Naive thymus-derived CD4-positive, alpha-beta T cell (primary cell): ENCODE measurements at regions not wholly inside any gene's neighbourhood (a gene's known extent, or its start where the extent isn't known, plus 50 kb on each side); places are given as distances from the start of the nearest gene placed in this dataset.
A peak's percentile ranks its signal among the peaks of the same experiment; 100 is the strongest.

Source experiments
- ATAC-seq: fragments of 150-1000 bp; cut with Tn5 transposase; 2 replicates; pipeline ENCODE4 v1.10.0; 2021; ENCODE audit warnings: mild to moderate bottlenecking, moderate library complexity
- CTCF ChIA-PET: fragments of 350-600 bp; sonication (Branson Sonifier 250); formaldehyde crosslinking; loops from one replicate; lab custom pipeline; 2021; ENCODE audit warnings: antibody characterized with exemption; lab: Charles Lee
- POLR2A ChIA-PET: fragments of 350-600 bp; sonication (Branson Sonifier 250); formaldehyde crosslinking; loops from one replicate; lab custom pipeline; 2021; ENCODE audit warnings: antibody characterized with exemption, inconsistent platforms; lab: Charles Lee
- DNase-seq, 9 donors: peaks; one replicate each; pipeline versions ENCODE4 v3.0.0 to v3.0.0-alpha.2; 2020 to 2022; ENCODE audit warnings: mixed read lengths in 1 of 9
- H3K27ac ChIP-seq: one replicate; pipeline ENCODE4 v1.7.0; 2013; ENCODE audit warnings: mild to moderate bottlenecking, low read depth, low read length, moderate library complexity
- H3K27me3 ChIP-seq, 2 donors: one replicate each; pipeline ENCODE4 v1.7.0; 2013; ENCODE audit warnings: low read length in 2 of 2, mild to moderate bottlenecking in 2 of 2, moderate library complexity in 2 of 2; ENCODE audit not compliant: control insufficient read depth in 2 of 2, insufficient read depth in 2 of 2
- H3K36me3 ChIP-seq, 3 experiments: 1 replicate in 2 of 3; 2 replicates in 1 of 3; pipeline ENCODE4 v1.7.0; 2013; ENCODE audit warnings: low read length in 3 of 3, mild to moderate bottlenecking in 3 of 3, moderate library complexity in 1 of 3; ENCODE audit not compliant: insufficient read depth in 3 of 3, control insufficient read depth in 2 of 3
- H3K4me1 ChIP-seq, 2 donors: one replicate each; pipeline ENCODE4 v1.7.0; 2013; ENCODE audit warnings: low read length in 2 of 2, mild to moderate bottlenecking in 2 of 2, moderate library complexity in 1 of 2; ENCODE audit not compliant: control insufficient read depth in 2 of 2, insufficient read depth in 2 of 2
- H3K4me3 ChIP-seq: 2 replicates; pipeline ENCODE4 v1.7.0; 2013; ENCODE audit warnings: mild to moderate bottlenecking, low read length
- H3K9me3 ChIP-seq, 3 experiments: 1 replicate in 2 of 3; 2 replicates in 1 of 3; pipeline ENCODE4 v1.7.0; 2013; ENCODE audit warnings: low read length in 3 of 3; ENCODE audit not compliant: control insufficient read depth in 2 of 3
- H3K27ac Mint-ChIP-seq, 9 donors: one replicate each; pipeline ENCODE4 v1.8.0; 2020 to 2022; ENCODE audit warnings: mixed read lengths in 9 of 9, mild to moderate bottlenecking in 8 of 9, moderate library complexity in 5 of 9, inconsistent platforms in 2 of 9
- H3K27me3 Mint-ChIP-seq, 5 donors: one replicate each; pipeline ENCODE4 v1.8.0; 2021 to 2022; ENCODE audit warnings: mixed read lengths in 5 of 5, mild to moderate bottlenecking in 1 of 5
- H3K36me3 Mint-ChIP-seq, 5 donors: one replicate each; pipeline ENCODE4 v1.8.0; 2020 to 2022; ENCODE audit warnings: mixed read lengths in 5 of 5, mild to moderate bottlenecking in 3 of 5, inconsistent platforms in 1 of 5
- H3K4me1 Mint-ChIP-seq, 7 donors: one replicate each; pipeline ENCODE4 v1.8.0; 2020 to 2022; ENCODE audit warnings: mixed read lengths in 7 of 7, mild to moderate bottlenecking in 3 of 7, inconsistent platforms in 1 of 7
- H3K4me3 Mint-ChIP-seq, 10 donors: one replicate each; pipeline ENCODE4 v1.8.0; 2020 to 2022; ENCODE audit warnings: mild to moderate bottlenecking in 10 of 10, mixed read lengths in 10 of 10, moderate library complexity in 6 of 10, inconsistent platforms in 2 of 10
- H3K9me3 Mint-ChIP-seq, 11 donors: one replicate each; pipeline ENCODE4 v1.8.0; 2020 to 2022; ENCODE audit warnings: mixed read lengths in 11 of 11, mild to moderate bottlenecking in 4 of 11, inconsistent platforms in 1 of 11, moderate library complexity in 1 of 11
- intact Hi-C, 2 donors: fragments of 100-400 bp; cut with micrococcal nuclease; formaldehyde crosslinking; loops; one replicate each; pipeline ENCODE4 v1.15.1; 2023

- H3K36me3 ChIP-seq = no peaks in the 10 kb centered on the region
- ChIA-PET POLR2A (no interaction called here), CTCF (no interaction called here)
- Mint-ChIP-seq H3K36me3 (no peaks in the 10 kb centered on the region), H3K4me3 (no peak overlapping the region), H3K27ac (no peak overlapping the region), H3K4me1 (no peaks in the 10 kb centered on the region), H3K27me3 (peaks cover 0 to 14% (median 10%) of the 10 kb centered on the region in 5 donors), H3K9me3 (peaks cover 0 to 4% (median 0%) of the 10 kb centered on the region in 11 donors)
- no peaks in the 10 kb centered on the region for H3K4me1 ChIP-seq
- no peak overlapping the region for H3K27ac ChIP-seq
- DNase-seq (no peak), ATAC-seq (no peak)
- H3K27me3 ChIP-seq = no peaks in the 10 kb centered on the region
- no peak overlapping the region for H3K4me3 ChIP-seq
- no peaks in the 10 kb centered on the region for H3K9me3 ChIP-seq
- intact Hi-C loops = no loop called here
Observed at GRCh38 chr7:145152589-145152988, 316.7 kb upstream of the TPK1 start.

DNA sequence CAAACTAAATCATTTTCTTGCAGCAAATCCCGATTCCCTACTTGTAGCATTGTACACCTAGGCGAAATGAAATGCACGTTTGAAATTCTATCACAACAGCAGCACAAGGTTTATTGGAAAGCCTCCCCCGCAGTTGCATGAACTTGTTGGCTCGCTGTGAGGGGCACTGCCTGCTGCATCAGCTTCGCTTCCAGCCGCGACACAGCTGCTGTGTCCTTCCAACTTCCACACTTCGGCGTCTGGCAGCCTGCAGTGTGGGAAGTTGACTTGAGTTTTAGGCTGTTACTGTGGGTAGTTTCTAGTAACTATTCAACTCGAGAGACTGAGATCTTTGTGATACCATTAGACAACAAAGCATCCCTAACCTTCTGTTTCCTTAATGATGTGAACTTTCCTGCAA, 315.8 kb upstream of the TPK1 start:
- no peak overlapping the region for H3K4me3 Mint-ChIP-seq
- intact Hi-C loops = no loop called here

DNA sequence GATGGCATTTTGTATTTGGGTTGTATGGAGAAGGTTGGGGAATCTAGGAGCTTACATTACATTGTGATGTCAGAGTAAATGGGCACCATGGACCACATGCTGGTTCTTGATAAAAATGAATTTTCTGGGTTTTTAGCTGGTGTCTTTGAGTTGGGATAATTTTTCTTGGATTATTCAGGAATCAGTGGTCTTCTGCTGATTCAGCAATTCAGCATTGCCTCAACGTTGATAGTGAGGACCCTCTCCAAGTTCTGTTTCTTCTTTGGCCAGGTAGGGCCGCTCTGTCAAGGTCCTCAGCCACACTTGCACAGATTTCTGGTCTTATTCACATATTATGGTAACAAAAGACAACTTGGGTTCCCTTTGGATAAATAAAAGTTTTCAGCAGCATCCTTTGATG, 312.0 kb upstream of the TPK1 start:
- POLR2A ChIA-PET = no interaction called here
- Histone ChIP-seq H3K9me3 (no peaks in the 10 kb centered on the region), H3K27ac (no peak overlapping the region), H3K36me3 (no peaks in the 10 kb centered on the region), H3K27me3 (no peaks in the 10 kb centered on the region), H3K4me3 (no peak overlapping the region), H3K4me1 (no peaks in the 10 kb centered on the region)
- peaks cover 0 to 4% (median 0%) of the 10 kb centered on the region in 11 donors for H3K9me3 Mint-ChIP-seq
- H3K27me3 Mint-ChIP-seq = peaks cover 0 to 10% (median 0%) of the 10 kb centered on the region in 5 donors
- no peak overlapping the region for H3K27ac Mint-ChIP-seq
- CTCF ChIA-PET = no interaction called here
- H3K4me1 Mint-ChIP-seq = no peaks in the 10 kb centered on the region
- H3K36me3 Mint-ChIP-seq = no peaks in the 10 kb centered on the region
- intact Hi-C loops = no loop called here
- no peak for DNase-seq
- H3K4me3 Mint-ChIP-seq = no peak overlapping the region
- no peak for ATAC-seq

More for the DNA sequence above, 315.8 kb upstream of the TPK1 start:
- CTCF ChIA-PET = no interaction called here
- Histone ChIP-seq H3K27ac (no peak overlapping the region), H3K4me3 (no peak overlapping the region), H3K9me3 (no peaks in the 10 kb centered on the region), H3K4me1 (no peaks in the 10 kb centered on the region), H3K27me3 (no peaks in the 10 kb centered on the region), H3K36me3 (no peaks in the 10 kb centered on the region)
- DNase-seq (no peak), ATAC-seq (no peak)
- H3K9me3 Mint-ChIP-seq = peaks cover 0 to 4% (median 0%) of the 10 kb centered on the region in 11 donors
- no peaks in the 10 kb centered on the region for H3K36me3 Mint-ChIP-seq
- H3K27ac Mint-ChIP-seq = no peak overlapping the region
- no peaks in the 10 kb centered on the region for H3K4me1 Mint-ChIP-seq
- H3K27me3 Mint-ChIP-seq = peaks cover 0 to 14% (median 10%) of the 10 kb centered on the region in 5 donors
- POLR2A ChIA-PET = no interaction called here

- Mint-ChIP-seq H3K27ac (no peak overlapping the region), H3K9me3 (peaks cover 0 to 1% (median 0%) of the 10 kb centered on the region in 11 donors), H3K36me3 (no peaks in the 10 kb centered on the region), H3K4me3 (no peak overlapping the region), H3K4me1 (no peaks in the 10 kb centered on the region), H3K27me3 (peaks cover 0 to 6% (median 0%) of the 10 kb centered on the region in 5 donors)
- Histone ChIP-seq H3K4me3 (no peak overlapping the region), H3K27ac (no peak overlapping the region), H3K4me1 (no peaks in the 10 kb centered on the region), H3K27me3 (no peaks in the 10 kb centered on the region), H3K9me3 (no peaks in the 10 kb centered on the region), H3K36me3 (no peaks in the 10 kb centered on the region)
- ChIA-PET POLR2A (no interaction called here), CTCF (no interaction called here)
- no peak for DNase-seq
- intact Hi-C loops = no loop called here
- ATAC-seq = no peak
Observed at GRCh38 chr7:145143685-145144084, 307.8 kb upstream of the TPK1 start.

DNA sequence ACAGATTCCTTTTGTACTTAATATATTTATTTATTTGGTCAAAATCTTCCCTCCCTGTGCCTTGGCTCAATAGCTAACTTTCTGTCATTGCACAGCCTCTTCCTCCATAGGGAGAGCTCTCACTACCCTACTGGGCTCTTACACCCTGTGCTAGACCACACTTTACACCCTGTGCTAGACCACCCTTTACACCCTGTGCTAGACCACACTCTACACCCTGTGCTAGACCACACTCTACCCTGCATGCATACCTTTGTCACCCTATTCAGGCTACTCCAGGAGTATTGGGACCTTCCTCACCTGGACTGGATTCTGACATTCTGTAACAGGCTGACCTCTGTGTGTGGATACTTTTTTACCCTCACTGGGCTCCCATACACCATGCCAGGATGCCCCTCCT, 298.5 kb upstream of the TPK1 start:
- Mint-ChIP-seq H3K9me3 (peaks cover 0 to 5% (median 0%) of the 10 kb centered on the region in 11 donors), H3K4me1 (no peaks in the 10 kb centered on the region), H3K4me3 (no peak overlapping the region), H3K27ac (no peak overlapping the region), H3K36me3 (no peaks in the 10 kb centered on the region), H3K27me3 (peaks cover 0 to 11% (median 5%) of the 10 kb centered on the region in 5 donors)
- H3K27me3 ChIP-seq = no peaks in the 10 kb centered on the region
- no peak overlapping the region for H3K4me3 ChIP-seq
- no peaks in the 10 kb centered on the region for H3K4me1 ChIP-seq
- POLR2A ChIA-PET = no interaction called here
- H3K36me3 ChIP-seq = no peaks in the 10 kb centered on the region
- CTCF ChIA-PET = no interaction called here
- H3K9me3 ChIP-seq = no peaks in the 10 kb centered on the region
- ATAC-seq (no peak), DNase-seq (no peak)
- intact Hi-C loops = no loop called here
- H3K27ac ChIP-seq = no peak overlapping the region

DNA sequence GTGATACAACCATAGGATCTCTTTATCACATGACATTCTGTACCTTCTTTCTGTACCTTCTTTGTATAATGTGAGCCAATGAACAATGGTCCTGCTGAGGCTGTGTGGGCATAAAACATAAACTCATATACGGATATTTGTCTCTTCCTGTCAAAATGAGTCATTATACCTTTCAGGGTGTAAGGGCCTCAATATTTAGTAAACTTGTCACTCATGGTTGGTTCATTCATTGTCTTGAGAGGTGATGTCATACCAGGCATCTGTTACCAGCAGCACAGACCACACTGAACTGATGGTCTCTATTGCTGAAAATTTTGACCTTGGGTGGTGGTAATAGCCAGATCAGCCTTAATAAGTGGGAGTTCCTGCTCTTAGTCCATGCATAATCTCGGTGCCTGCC, 287.6 kb upstream of the TPK1 start:
- Histone ChIP-seq H3K4me3 (no peak overlapping the region), H3K9me3 (no peaks in the 10 kb centered on the region), H3K4me1 (no peaks in the 10 kb centered on the region), H3K27me3 (no peaks in the 10 kb centered on the region), H3K27ac (no peak overlapping the region), H3K36me3 (no peaks in the 10 kb centered on the region)
- Mint-ChIP-seq H3K4me1 (no peaks in the 10 kb centered on the region), H3K4me3 (no peak overlapping the region), H3K36me3 (no peaks in the 10 kb centered on the region), H3K27ac (no peak overlapping the region), H3K9me3 (peaks cover 0 to 11% (median 0%) of the 10 kb centered on the region in 11 donors), H3K27me3 (peaks cover 0 to 21% (median 9%) of the 10 kb centered on the region in 5 donors)
- ATAC-seq (no peak), DNase-seq (no peak)
- POLR2A ChIA-PET = no interaction called here
- CTCF ChIA-PET = no interaction called here
- intact Hi-C loops = no loop called here

GRCh38 chr7:145106001-145106400, 270.1 kb upstream of the TPK1 start:
- Histone ChIP-seq H3K4me1 (no peaks in the 10 kb centered on the region), H3K27me3 (no peaks in the 10 kb centered on the region), H3K36me3 (no peaks in the 10 kb centered on the region), H3K4me3 (no peak overlapping the region), H3K9me3 (no peaks in the 10 kb centered on the region), H3K27ac (no peak overlapping the region)
- H3K9me3 Mint-ChIP-seq = peaks cover 0 to 6% (median 1%) of the 10 kb centered on the region in 11 donors
- ChIA-PET POLR2A (no interaction called here), CTCF (no interaction called here)
- intact Hi-C loops = no loop called here
- H3K36me3 Mint-ChIP-seq = no peaks in the 10 kb centered on the region
- H3K27me3 Mint-ChIP-seq = peaks cover 0 to 22% (median 4%) of the 10 kb centered on the region in 5 donors
- ATAC-seq (no peak), DNase-seq (no peak)
- H3K4me1 Mint-ChIP-seq = no peaks in the 10 kb centered on the region
- no peak overlapping the region for H3K4me3 Mint-ChIP-seq
- peak overlapping the region in 1 of 9 donors; percentile 38 for H3K27ac Mint-ChIP-seq
